ENCODE measurements at regions not wholly inside any gene's neighbourhood (a gene's known extent, or its start where the extent isn't known, plus 50 kb on each side); places are given as distances from the start of the nearest gene placed in this dataset.

- TF ChIP-seq TAF1 (IDR thresholded peaks at IDR 0.05; ENCODE audit: low read depth, low read length) (no peak), POLR2A (IDR thresholded peaks at IDR 0.05; ENCODE audit: low read depth, low read length) (no peak), SPI1 (IDR thresholded peaks at IDR 0.05; ENCODE audit: low read depth, low read length) (no peak), POLR2AphosphoS5 (IDR thresholded peaks at IDR 0.05; ENCODE audit: low read depth, low read length) (no peak), PAX5 (IDR thresholded peaks at IDR 0.05; ENCODE audit: insufficient read depth, low read length, severe bottlenecking) (no peak), POU2F2 (IDR thresholded peaks at IDR 0.05; ENCODE audit: low read depth, low read length) (no peak)
- FAIRE-seq (no peak), DNase-seq (ENCODE audit: insufficient read length, low spot score) (no peak)
Observed at GRCh38 chr14:97960436-97960835, 1163.3 kb downstream of the VRK1 start.

DNA sequence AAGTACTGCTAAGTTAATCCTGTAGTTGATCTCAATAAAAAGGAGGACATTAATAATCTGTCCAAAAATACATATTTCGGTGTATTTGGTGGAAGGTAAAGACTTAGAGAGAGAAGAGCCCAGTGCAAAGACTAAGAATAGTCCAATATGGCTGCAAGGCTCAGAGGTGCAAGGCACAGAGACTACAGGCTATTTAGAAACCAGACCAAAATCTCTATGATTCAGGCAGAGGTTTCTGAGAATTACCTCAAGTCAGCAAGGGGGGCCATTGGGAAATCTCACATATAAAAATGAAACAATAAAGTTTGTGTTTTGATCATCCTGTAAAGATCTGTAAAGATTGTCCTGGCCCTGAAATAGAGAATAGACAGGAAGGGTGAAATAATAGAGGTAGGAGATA is 1173.0 kb downstream of the VRK1 start:
- TF ChIP-seq POU2F2 (IDR thresholded peaks at IDR 0.05; ENCODE audit: low read depth, low read length), result no peak
- no peak for TF ChIP-seq POLR2A (IDR thresholded peaks at IDR 0.05; ENCODE audit: low read depth, low read length)
- no peak for TF ChIP-seq SPI1 (IDR thresholded peaks at IDR 0.05; ENCODE audit: low read depth, low read length)
- no peak for TF ChIP-seq PAX5 (IDR thresholded peaks at IDR 0.05; ENCODE audit: insufficient read depth, low read length, severe bottlenecking)
- no peak for TF ChIP-seq TAF1 (IDR thresholded peaks at IDR 0.05; ENCODE audit: low read depth, low read length)
- TF ChIP-seq POLR2AphosphoS5 (IDR thresholded peaks at IDR 0.05; ENCODE audit: low read depth, low read length), result no peak
- DNase-seq (ENCODE audit: insufficient read length, low spot score), result no peak
- no peak for FAIRE-seq

DNA sequence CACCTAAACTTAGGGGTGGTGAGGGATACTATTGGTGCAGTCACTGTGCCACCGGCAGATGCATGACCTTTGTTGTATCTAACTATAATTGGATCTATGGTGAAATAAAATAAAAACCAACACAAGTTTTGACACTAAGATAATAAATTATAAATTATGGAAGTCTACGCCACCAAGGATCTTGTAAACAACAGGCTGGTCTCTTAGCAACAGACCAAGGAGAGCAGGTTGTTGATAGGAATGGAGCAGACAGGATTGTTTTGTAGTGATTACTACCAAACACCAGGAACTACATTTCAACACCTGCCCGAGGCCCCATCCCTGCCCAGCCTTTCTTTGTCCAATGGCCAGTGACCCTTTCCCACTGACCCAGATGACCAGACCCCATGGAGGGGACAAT is 1178.0 kb downstream of the VRK1 start:
- no peak for TF ChIP-seq PAX5 (IDR thresholded peaks at IDR 0.05; ENCODE audit: insufficient read depth, low read length, severe bottlenecking)
- FAIRE-seq, result no peak
- no peak for DNase-seq (ENCODE audit: insufficient read length, low spot score)

DNA sequence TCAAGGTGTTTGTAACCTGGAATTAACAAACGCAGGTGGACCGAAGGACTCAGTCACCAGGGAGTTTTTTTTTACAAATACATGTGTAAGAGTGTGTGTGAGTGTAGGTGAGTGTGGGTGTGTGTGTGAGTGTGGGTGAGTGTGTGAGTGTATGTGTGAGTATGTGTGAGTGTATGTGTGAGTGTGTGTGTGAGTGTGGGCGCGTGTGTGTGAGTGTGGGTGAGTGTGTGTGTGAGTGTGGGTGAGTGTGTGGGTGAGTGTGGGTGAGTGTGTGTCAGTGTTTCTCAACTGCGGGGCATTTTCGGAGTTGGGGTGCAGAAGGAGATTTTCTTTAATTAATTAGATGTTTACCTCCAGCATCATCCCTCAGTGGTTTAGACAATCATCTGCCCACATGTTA is 1178.8 kb downstream of the VRK1 start:
- TF ChIP-seq POLR2AphosphoS5 (IDR thresholded peaks at IDR 0.05; ENCODE audit: low read depth, low read length) (no peak), PAX5 (IDR thresholded peaks at IDR 0.05; ENCODE audit: insufficient read depth, low read length, severe bottlenecking) (no peak), POU2F2 (IDR thresholded peaks at IDR 0.05; ENCODE audit: low read depth, low read length) (no peak), SPI1 (IDR thresholded peaks at IDR 0.05; ENCODE audit: low read depth, low read length) (no peak), TAF1 (IDR thresholded peaks at IDR 0.05; ENCODE audit: low read depth, low read length) (no peak)
- FAIRE-seq, result no peak
- DNase-seq (ENCODE audit: insufficient read length, low spot score), result no peak

GRCh38 chr14:97976861-97977260 is 1179.7 kb downstream of the VRK1 start:
- DNase-seq (ENCODE audit: insufficient read length, low spot score), result no peak
- TF ChIP-seq POU2F2 (IDR thresholded peaks at IDR 0.05; ENCODE audit: low read depth, low read length) (no peak), TAF1 (IDR thresholded peaks at IDR 0.05; ENCODE audit: low read depth, low read length) (no peak), POLR2A (IDR thresholded peaks at IDR 0.05; ENCODE audit: low read depth, low read length) (no peak)
- no peak for FAIRE-seq

DNA sequence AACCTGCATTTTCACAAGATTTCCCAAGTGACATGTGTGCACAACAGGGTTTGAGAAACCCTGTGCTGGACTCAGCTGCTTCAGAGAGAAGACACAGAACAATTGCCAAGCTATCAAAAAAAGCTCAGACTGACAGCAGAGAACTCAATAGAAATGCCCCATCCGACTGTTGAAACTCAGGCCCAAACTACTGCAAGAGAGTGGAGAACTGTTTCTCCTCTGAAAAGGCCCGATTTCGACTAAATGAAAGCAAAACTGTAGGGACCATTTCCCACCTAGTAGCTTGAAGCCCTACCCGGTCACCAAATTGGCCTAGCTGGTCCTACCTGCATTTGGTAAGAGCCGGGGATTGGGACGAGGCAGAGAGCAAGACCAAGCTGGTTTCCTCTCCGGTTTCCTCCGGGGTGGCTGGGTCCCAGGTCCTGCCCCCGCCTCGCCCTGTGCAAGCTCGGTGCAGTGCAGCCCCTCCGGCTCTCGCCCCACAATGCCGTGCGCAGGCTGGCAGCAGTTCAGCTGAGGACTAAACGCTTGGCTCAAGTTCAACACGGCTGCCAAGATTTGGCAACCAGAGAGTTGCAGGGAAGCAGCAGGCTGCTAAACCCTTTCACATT is 1180.6 kb downstream of the VRK1 start:
- DNase-seq (ENCODE audit: insufficient read length, low spot score), result no peak

DNA sequence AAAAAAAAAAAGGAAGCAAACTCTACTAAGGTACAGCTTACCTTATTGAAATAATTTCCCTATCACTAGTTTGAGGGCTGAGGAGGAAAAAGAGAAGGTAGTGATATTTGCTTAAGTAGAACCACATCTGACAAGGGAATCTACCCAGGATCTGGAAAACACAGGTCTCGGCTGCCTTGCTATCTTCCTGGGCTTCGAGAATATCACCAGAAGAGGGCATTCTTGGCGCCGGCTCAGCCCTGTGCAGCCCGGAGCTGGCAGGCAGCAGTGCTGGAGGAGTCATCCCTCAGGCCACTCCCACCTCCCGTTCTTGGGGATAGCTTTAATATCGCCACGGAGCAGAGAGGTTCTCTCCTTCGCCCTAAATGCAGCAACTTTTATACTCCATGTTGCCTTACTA is 1181.2 kb downstream of the VRK1 start:
- no peak for DNase-seq (ENCODE audit: insufficient read length, low spot score)
- TF ChIP-seq TAF1 (IDR thresholded peaks at IDR 0.05; ENCODE audit: low read depth, low read length), result no peak
- no peak for TF ChIP-seq POLR2A (IDR thresholded peaks at IDR 0.05; ENCODE audit: low read depth, low read length)
- TF ChIP-seq POU2F2 (IDR thresholded peaks at IDR 0.05; ENCODE audit: low read depth, low read length), result no peak
- TF ChIP-seq POLR2AphosphoS5 (IDR thresholded peaks at IDR 0.05; ENCODE audit: low read depth, low read length), result no peak
- no peak for TF ChIP-seq PAX5 (IDR thresholded peaks at IDR 0.05; ENCODE audit: insufficient read depth, low read length, severe bottlenecking)
- no peak for TF ChIP-seq SPI1 (IDR thresholded peaks at IDR 0.05; ENCODE audit: low read depth, low read length)
- no peak for FAIRE-seq

More for the DNA sequence above, 1180.6 kb downstream of the VRK1 start:
- TF ChIP-seq PAX5 (IDR thresholded peaks at IDR 0.05; ENCODE audit: insufficient read depth, low read length, severe bottlenecking) (no peak), POU2F2 (IDR thresholded peaks at IDR 0.05; ENCODE audit: low read depth, low read length) (no peak)
- no peak for FAIRE-seq

- FAIRE-seq, result no peak
- no peak for TF ChIP-seq SPI1 (IDR thresholded peaks at IDR 0.05; ENCODE audit: low read depth, low read length)
- no peak for TF ChIP-seq TAF1 (IDR thresholded peaks at IDR 0.05; ENCODE audit: low read depth, low read length)
- no peak for TF ChIP-seq POLR2A (IDR thresholded peaks at IDR 0.05; ENCODE audit: low read depth, low read length)
- no peak for TF ChIP-seq PAX5 (IDR thresholded peaks at IDR 0.05; ENCODE audit: insufficient read depth, low read length, severe bottlenecking)
- TF ChIP-seq POU2F2 (IDR thresholded peaks at IDR 0.05; ENCODE audit: low read depth, low read length), result no peak
- TF ChIP-seq POLR2AphosphoS5 (IDR thresholded peaks at IDR 0.05; ENCODE audit: low read depth, low read length), result no peak
Observed at GRCh38 chr14:97993508-97994019, 1196.4 kb downstream of the VRK1 start.

GRCh38 chr14:97994020-97994531 is 1196.9 kb downstream of the VRK1 start:
- DNase-seq (ENCODE audit: insufficient read length, low spot score) (no peak), FAIRE-seq (no peak)
- no peak for TF ChIP-seq POLR2AphosphoS5 (IDR thresholded peaks at IDR 0.05; ENCODE audit: low read depth, low read length)
- TF ChIP-seq PAX5 (IDR thresholded peaks at IDR 0.05; ENCODE audit: insufficient read depth, low read length, severe bottlenecking), result no peak
- no peak for TF ChIP-seq POU2F2 (IDR thresholded peaks at IDR 0.05; ENCODE audit: low read depth, low read length)
- TF ChIP-seq SPI1 (IDR thresholded peaks at IDR 0.05; ENCODE audit: low read depth, low read length), result no peak
- no peak for TF ChIP-seq POLR2A (IDR thresholded peaks at IDR 0.05; ENCODE audit: low read depth, low read length)
- TF ChIP-seq TAF1 (IDR thresholded peaks at IDR 0.05; ENCODE audit: low read depth, low read length), result no peak

More at GRCh38 chr14:97993508-97994019, 1196.4 kb downstream of the VRK1 start:
- DNase-seq (ENCODE audit: insufficient read length, low spot score), result no peak

DNA sequence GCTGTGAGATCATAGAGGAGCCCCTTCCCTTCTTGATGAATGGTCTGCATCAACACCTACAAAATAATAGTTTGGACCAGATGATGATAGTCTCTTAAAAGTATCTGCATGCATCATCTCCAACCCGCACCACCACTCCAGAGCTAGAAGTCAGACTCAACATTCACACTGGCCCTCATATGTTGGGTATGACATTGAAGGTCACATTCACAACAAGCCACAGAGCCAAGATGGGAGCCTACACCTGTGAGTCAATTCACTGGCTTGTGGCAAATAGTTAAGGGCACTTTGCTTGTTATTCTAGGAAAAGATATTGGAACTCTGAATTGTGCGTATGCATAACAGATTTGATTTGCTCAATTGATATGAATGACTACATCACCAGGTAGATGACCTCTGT is 1197.9 kb downstream of the VRK1 start:
- DNase-seq (ENCODE audit: insufficient read length, low spot score), result no peak
- no peak for TF ChIP-seq SPI1 (IDR thresholded peaks at IDR 0.05; ENCODE audit: low read depth, low read length)
- no peak for TF ChIP-seq POLR2AphosphoS5 (IDR thresholded peaks at IDR 0.05; ENCODE audit: low read depth, low read length)
- TF ChIP-seq PAX5 (IDR thresholded peaks at IDR 0.05; ENCODE audit: insufficient read depth, low read length, severe bottlenecking), result no peak
- TF ChIP-seq TAF1 (IDR thresholded peaks at IDR 0.05; ENCODE audit: low read depth, low read length), result no peak
- TF ChIP-seq POU2F2 (IDR thresholded peaks at IDR 0.05; ENCODE audit: low read depth, low read length), result no peak
- TF ChIP-seq POLR2A (IDR thresholded peaks at IDR 0.05; ENCODE audit: low read depth, low read length), result no peak
- FAIRE-seq, result no peak

Data from GM12891 (cell line).